Mammary epithelial cell (primary cell): ENCODE measurements at regions not wholly inside any gene's neighbourhood (a gene's known extent, or its start where the extent isn't known, plus 50 kb on each side); places are given as distances from the start of the nearest gene placed in this dataset.

Experiments used
- EZH2 ChIP-seq: IDR thresholded peaks from 2 replicates; pipeline ENCODE4 v1.6.1; 2012; ENCODE audit warnings: low read length, inconsistent platforms, borderline replicate concordance
- TF ChIP-seq, protein P1 (sequence below), 2 donors: IDR thresholded peaks in 1 of 2; conservative IDR thresholded peaks in 1 of 2; 2 replicates each; pipeline ENCODE4 v1.5.1; 2011 to 2012; ENCODE audit warnings: inconsistent platforms in 2 of 2, low read length in 2 of 2, mild to moderate bottlenecking in 2 of 2, control low read depth in 1 of 2, low read depth in 1 of 2; ENCODE audit not compliant: insufficient read depth in 1 of 2; ENCODE audit errors: extremely low read depth in 1 of 2

DNA sequence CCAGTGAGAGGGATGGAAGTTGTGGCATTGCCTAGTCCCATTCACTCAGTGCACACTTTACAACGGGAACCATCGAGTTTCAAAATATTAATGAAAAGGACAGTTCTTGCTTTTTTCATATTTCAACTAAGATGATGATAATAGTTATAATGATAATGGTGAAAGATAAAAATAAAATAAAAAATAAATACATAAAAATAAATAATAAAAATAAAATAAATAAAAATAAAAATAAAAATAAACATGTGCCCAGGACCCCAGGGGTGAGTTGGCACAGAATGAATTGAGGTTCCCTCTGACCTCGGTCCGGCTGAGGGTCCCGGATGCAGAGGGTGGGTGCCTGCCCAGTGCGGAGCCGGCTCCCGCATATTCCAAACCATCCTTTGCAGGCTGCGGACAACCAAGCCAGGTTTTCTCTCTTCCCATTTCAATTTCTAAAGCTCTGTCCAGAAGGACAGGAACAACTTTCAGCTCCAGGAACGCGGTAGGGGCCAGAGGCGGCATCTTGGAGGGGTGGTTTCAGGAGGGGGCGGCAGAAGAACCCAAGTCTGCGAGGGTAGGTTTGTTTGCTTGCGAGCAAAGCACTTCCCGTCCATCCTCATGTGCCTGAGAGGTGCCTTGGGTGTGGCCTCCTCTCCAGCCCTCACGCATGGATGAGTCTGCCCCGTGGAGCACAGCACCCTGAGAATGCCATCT, 236.8 kb downstream of the DLL1 start:
- TF ChIP-seq, protein P1, sequence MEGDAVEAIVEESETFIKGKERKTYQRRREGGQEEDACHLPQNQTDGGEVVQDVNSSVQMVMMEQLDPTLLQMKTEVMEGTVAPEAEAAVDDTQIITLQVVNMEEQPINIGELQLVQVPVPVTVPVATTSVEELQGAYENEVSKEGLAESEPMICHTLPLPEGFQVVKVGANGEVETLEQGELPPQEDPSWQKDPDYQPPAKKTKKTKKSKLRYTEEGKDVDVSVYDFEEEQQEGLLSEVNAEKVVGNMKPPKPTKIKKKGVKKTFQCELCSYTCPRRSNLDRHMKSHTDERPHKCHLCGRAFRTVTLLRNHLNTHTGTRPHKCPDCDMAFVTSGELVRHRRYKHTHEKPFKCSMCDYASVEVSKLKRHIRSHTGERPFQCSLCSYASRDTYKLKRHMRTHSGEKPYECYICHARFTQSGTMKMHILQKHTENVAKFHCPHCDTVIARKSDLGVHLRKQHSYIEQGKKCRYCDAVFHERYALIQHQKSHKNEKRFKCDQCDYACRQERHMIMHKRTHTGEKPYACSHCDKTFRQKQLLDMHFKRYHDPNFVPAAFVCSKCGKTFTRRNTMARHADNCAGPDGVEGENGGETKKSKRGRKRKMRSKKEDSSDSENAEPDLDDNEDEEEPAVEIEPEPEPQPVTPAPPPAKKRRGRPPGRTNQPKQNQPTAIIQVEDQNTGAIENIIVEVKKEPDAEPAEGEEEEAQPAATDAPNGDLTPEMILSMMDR (conservative IDR thresholded peaks at IDR 0.05 in 1 of 2, IDR thresholded peaks at IDR 0.05 in 1 of 2; ENCODE audit: extremely low read depth in 1 of 2, insufficient read depth in 1 of 2, low read depth in 1 of 2, low read length in 2 of 2), result no peak
- no peak for TF ChIP-seq EZH2
